ENCODE measurements at regions not wholly inside any gene's neighbourhood (a gene's known extent, or its start where the extent isn't known, plus 50 kb on each side); places are given as distances from the start of the nearest gene placed in this dataset.

DNA sequence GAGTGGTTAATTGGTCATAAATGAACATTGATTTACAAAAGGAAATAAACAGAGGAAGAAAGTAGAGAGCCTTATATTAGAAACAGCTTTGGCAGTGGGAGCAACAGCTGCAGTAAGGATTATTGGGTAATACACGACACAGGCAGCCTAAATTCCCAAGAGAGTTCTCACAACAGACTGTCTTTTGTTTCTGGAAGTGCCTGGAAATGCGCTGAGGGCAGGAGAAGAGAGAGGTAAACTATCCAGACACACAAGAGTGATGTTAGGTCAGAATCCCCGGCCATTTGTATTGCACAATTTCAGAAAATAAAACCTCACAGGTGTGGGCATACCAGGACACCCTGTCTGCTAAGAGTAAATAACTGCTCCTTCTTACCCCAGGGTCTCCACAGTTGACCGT is 450.4 kb upstream of the CTNND2 start:
- TF ChIP-seq POLR2AphosphoS5 (IDR thresholded peaks at IDR 0.05), result no peak
- TF ChIP-seq POLR2A (IDR thresholded peaks at IDR 0.05), result no peak
- TF ChIP-seq, protein P1, sequence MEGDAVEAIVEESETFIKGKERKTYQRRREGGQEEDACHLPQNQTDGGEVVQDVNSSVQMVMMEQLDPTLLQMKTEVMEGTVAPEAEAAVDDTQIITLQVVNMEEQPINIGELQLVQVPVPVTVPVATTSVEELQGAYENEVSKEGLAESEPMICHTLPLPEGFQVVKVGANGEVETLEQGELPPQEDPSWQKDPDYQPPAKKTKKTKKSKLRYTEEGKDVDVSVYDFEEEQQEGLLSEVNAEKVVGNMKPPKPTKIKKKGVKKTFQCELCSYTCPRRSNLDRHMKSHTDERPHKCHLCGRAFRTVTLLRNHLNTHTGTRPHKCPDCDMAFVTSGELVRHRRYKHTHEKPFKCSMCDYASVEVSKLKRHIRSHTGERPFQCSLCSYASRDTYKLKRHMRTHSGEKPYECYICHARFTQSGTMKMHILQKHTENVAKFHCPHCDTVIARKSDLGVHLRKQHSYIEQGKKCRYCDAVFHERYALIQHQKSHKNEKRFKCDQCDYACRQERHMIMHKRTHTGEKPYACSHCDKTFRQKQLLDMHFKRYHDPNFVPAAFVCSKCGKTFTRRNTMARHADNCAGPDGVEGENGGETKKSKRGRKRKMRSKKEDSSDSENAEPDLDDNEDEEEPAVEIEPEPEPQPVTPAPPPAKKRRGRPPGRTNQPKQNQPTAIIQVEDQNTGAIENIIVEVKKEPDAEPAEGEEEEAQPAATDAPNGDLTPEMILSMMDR (IDR thresholded peaks at IDR 0.05), result no peak

DNA sequence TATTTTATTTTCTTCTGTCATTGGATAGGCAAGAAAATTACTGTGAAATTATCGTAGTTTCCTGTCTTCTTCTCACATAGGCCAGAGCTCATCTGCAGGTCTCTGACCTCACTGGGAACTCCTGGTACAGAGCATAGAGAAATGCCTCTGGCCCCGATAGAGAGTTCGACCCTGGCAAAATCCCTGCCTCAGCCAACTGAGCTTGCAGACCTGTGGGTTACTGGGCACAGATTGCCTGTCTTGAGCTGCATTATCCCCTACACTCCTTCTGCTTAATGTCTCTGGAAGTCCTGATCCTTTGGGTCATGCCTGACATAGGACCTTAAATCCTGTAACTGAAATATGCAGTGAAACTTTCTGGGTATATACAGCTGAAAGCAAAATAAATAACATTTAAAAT is 439.3 kb upstream of the CTNND2 start:
- Histone ChIP-seq H3K9me3 (no peaks in the 10 kb centered on the region), H3K4me3 (no peak overlapping the region), H3K36me3 (no peaks in the 10 kb centered on the region), H3K4me1 (no peaks in the 10 kb centered on the region), H3K27ac (no peak overlapping the region), H3K27me3 (no peaks in the 10 kb centered on the region)
- no peak for DNase-seq (ENCODE audit: low spot score in 2 of 2)
- intact Hi-C loops (cut with DNase I; ENCODE audit: low total_unique reads), result no loop called here
- TF ChIP-seq POLR2A (IDR thresholded peaks at IDR 0.05), result no peak

More for the DNA sequence above, 450.4 kb upstream of the CTNND2 start:
- H3K9me3 ChIP-seq, result no peaks in the 10 kb centered on the region
- no peaks in the 10 kb centered on the region for H3K4me1 ChIP-seq
- no peak overlapping the region for H3K4me3 ChIP-seq
- DNase-seq (ENCODE audit: low spot score in 2 of 2), result no peak
- no peaks in the 10 kb centered on the region for H3K36me3 ChIP-seq
- H3K27ac ChIP-seq, result no peak overlapping the region
- no peaks in the 10 kb centered on the region for H3K27me3 ChIP-seq
- intact Hi-C loops (cut with DNase I; ENCODE audit: low total_unique reads), result no loop called here

DNA sequence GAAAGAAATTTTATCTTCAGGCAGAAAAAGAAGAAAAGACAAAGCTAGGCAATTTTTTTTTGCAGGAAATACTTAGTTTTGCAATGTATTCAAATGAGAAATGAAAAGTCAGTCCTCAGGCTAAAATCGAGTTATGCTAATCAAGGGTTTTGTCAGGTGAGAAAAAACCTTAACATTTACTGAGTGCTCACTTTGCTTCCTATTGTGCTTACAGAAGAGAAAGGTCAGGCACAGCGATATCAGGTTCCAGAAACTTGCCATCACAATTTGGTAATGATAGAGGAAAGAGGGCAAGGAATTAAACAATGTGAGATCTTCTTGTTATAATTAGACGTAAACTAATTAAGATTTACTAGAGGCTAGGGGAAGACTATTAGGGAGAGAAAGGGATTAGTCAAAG is 431.7 kb upstream of the CTNND2 start:
- Histone ChIP-seq H3K27me3 (no peaks in the 10 kb centered on the region), H3K27ac (no peak overlapping the region), H3K4me1 (no peaks in the 10 kb centered on the region), H3K36me3 (no peaks in the 10 kb centered on the region), H3K4me3 (no peak overlapping the region), H3K9me3 (no peaks in the 10 kb centered on the region)
- no peak for DNase-seq (ENCODE audit: low spot score in 2 of 2)
- TF ChIP-seq, protein P1 (IDR thresholded peaks at IDR 0.05), result no peak
- no peak for TF ChIP-seq POLR2AphosphoS5 (IDR thresholded peaks at IDR 0.05)
- no peak for TF ChIP-seq POLR2A (IDR thresholded peaks at IDR 0.05)
- intact Hi-C loops (cut with DNase I; ENCODE audit: low total_unique reads), result no loop called here

DNA sequence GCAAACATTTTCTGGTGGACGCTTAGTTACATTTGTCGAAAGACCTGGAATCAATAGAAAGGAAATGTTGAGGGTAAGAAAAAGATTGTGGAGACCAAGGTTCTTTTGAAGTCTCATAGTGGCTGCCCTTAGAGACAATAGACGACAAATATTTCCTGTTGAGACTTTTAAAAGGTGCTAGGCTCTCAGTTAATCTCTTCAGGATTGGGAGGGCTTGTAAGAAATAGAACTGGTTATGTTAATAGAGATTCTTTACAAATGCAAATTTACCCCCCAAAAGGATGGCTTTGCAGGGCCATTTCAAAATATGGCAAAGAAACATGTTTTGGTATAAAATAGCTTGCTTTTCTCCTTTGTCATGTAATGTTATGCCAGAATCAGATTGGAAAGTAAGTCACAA is 428.2 kb upstream of the CTNND2 start:
- no peaks in the 10 kb centered on the region for H3K4me1 ChIP-seq
- no peak overlapping the region for H3K4me3 ChIP-seq
- H3K9me3 ChIP-seq, result no peaks in the 10 kb centered on the region
- H3K36me3 ChIP-seq, result no peaks in the 10 kb centered on the region
- intact Hi-C loops (cut with DNase I; ENCODE audit: low total_unique reads), result no loop called here
- H3K27ac ChIP-seq, result no peak overlapping the region
- TF ChIP-seq, protein P1 (IDR thresholded peaks at IDR 0.05), result no peak
- TF ChIP-seq POLR2A (IDR thresholded peaks at IDR 0.05) (no peak), POLR2AphosphoS5 (IDR thresholded peaks at IDR 0.05) (no peak)
- no peak for DNase-seq (ENCODE audit: low spot score in 2 of 2)
- H3K27me3 ChIP-seq, result no peaks in the 10 kb centered on the region

DNA sequence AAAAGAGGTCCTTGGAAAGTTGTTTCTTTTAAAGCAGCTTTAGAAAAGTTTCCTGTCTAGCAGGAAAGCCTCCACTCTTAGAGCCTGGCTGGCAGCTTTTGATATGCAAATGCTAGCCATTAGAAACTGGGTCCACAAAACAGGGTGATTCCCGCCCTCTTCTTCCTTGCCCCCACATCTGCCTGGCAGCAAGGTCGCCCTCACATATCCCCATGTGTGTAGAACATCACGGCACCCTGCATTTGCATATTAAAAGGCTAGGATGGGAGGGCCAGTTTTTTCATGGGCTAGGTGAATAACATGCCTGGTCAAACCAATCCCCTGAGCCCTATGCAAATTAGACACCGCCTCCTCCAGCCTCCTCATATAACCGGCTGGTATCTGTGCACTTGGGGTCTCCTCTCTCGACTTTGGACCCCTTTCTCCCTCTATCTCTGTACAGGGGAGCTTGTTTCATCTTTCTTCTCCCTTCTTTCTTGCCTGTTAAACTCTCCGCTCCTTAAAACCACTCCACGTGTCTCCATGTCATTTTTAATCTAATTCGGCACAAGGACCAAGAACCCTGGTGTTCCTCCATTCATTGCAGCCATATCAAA is 426.8 kb upstream of the CTNND2 start:
- TF ChIP-seq, protein P1 (IDR thresholded peaks at IDR 0.05), result no peak
- TF ChIP-seq POLR2AphosphoS5 (IDR thresholded peaks at IDR 0.05) (no peak), POLR2A (IDR thresholded peaks at IDR 0.05) (no peak)
- Histone ChIP-seq H3K4me3 (no peak overlapping the region), H3K9me3 (no peaks in the 10 kb centered on the region), H3K27ac (no peak overlapping the region), H3K36me3 (no peaks in the 10 kb centered on the region), H3K27me3 (no peaks in the 10 kb centered on the region), H3K4me1 (no peaks in the 10 kb centered on the region)
- DNase-seq (ENCODE audit: low spot score in 2 of 2), result no peak
- intact Hi-C loops (cut with DNase I; ENCODE audit: low total_unique reads), result no loop called here

DNA sequence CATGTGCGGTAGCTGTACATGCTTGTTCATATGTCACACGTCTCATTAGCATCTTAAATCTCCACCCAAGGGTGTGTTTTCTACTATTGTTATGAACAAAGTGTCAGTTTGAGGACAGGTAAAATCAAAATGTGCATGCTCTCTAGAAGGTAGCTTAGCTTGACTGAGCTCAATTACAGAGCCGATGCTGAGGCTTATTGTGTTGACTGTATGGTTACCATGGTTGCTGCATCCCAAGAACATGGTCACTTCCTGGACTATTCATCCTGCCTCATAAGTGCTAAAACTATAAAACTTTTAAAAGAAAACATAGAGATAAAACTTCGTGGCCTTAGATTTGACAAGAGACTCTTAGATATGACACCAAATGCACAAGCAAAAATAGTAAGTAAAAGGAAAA is 426.1 kb upstream of the CTNND2 start:
- intact Hi-C loops (cut with DNase I; ENCODE audit: low total_unique reads), result no loop called here
- TF ChIP-seq POLR2AphosphoS5 (IDR thresholded peaks at IDR 0.05) (no peak), POLR2A (IDR thresholded peaks at IDR 0.05) (no peak)
- TF ChIP-seq, protein P1 (IDR thresholded peaks at IDR 0.05), result no peak
- no peak for DNase-seq (ENCODE audit: low spot score in 2 of 2)
- Histone ChIP-seq H3K27ac (no peak overlapping the region), H3K4me1 (no peaks in the 10 kb centered on the region), H3K27me3 (no peaks in the 10 kb centered on the region), H3K9me3 (no peaks in the 10 kb centered on the region), H3K4me3 (no peak overlapping the region), H3K36me3 (no peaks in the 10 kb centered on the region)

Data from breast epithelium (tissue), 4 donors.